HEK293T (cell line): ENCODE measurements at regions not wholly inside any gene's neighbourhood (a gene's known extent, or its start where the extent isn't known, plus 50 kb on each side); places are given as distances from the start of the nearest gene placed in this dataset.

Experiments used
- BHLHE40 ChIP-seq: fragments of 450-650 bp; IDR thresholded peaks from 2 replicates; pipeline ENCODE4 v1.6.1; 2016; ENCODE audit warnings: mild to moderate bottlenecking, moderate library complexity, borderline replicate concordance
- CTBP1 ChIP-seq: fragments of 450-650 bp; IDR thresholded peaks from 2 replicates; pipeline ENCODE4 v1.6.1; 2016; ENCODE audit warnings: borderline replicate concordance
- ELF4 ChIP-seq: fragments of 450-650 bp; IDR thresholded peaks from 2 replicates; pipeline ENCODE4 v1.6.1; 2017; ENCODE audit warnings: antibody characterized with exemption
- FOXA1 ChIP-seq: fragments of 450-650 bp; IDR thresholded peaks from 2 replicates; pipeline ENCODE4 v1.6.1; 2016; ENCODE audit warnings: mild to moderate bottlenecking
- FOXK2 ChIP-seq: fragments of 450-650 bp; IDR thresholded peaks from 2 replicates; pipeline ENCODE4 v1.6.1; 2016; ENCODE audit warnings: mild to moderate bottlenecking
- FOXM1 ChIP-seq: fragments of 450-650 bp; IDR thresholded peaks from 2 replicates; pipeline ENCODE4 v1.6.1; 2017; ENCODE audit warnings: mild to moderate bottlenecking, borderline replicate concordance
- HDGF ChIP-seq: fragments of 450-650 bp; IDR thresholded peaks from 2 replicates; pipeline ENCODE4 v1.6.1; 2017; ENCODE audit warnings: antibody characterized with exemption, borderline replicate concordance
- NFRKB ChIP-seq: fragments of 450-650 bp; IDR thresholded peaks from 2 replicates; pipeline ENCODE4 v1.6.1; 2016; ENCODE audit warnings: mild to moderate bottlenecking, moderate library complexity
- PKNOX1 ChIP-seq: fragments of 450-650 bp; IDR thresholded peaks from 2 replicates; pipeline ENCODE4 v1.6.1; 2016
- SP1 ChIP-seq: fragments of 450-650 bp; IDR thresholded peaks from 2 replicates; pipeline ENCODE4 v1.6.1; 2017
- TARDBP ChIP-seq: fragments of 450-650 bp; IDR thresholded peaks from 2 replicates; pipeline ENCODE4 v1.6.1; 2016

GRCh38 chr17:77332981-77333685 is 192.4 kb downstream of the SEC14L1 start:
- TF ChIP-seq BHLHE40: no peak
- no peak for TF ChIP-seq HDGF
- no peak for TF ChIP-seq NFRKB
- no peak for TF ChIP-seq TARDBP
- no peak for TF ChIP-seq FOXA1
- TF ChIP-seq SP1: no peak
- TF ChIP-seq ELF4: no peak
- TF ChIP-seq FOXK2: no peak
- no peak for TF ChIP-seq FOXM1
- TF ChIP-seq PKNOX1: no peak
- no peak for TF ChIP-seq CTBP1
